Activated CD8-positive, alpha-beta memory T cell treated with anti-CD3 and anti-CD28 coated beads for 24 hours (primary cell): ENCODE measurements at regions not wholly inside any gene's neighbourhood (a gene's known extent, or its start where the extent isn't known, plus 50 kb on each side); places are given as distances from the start of the nearest gene placed in this dataset.

Experiments
- DNase-seq: peaks from one replicate; pipeline ENCODE4 v3.0.0-alpha.2; 2020

- no peak for DNase-seq
Observed at GRCh38 chr7:18262058-18262457, 233.5 kb upstream of the HDAC9 start.

DNA sequence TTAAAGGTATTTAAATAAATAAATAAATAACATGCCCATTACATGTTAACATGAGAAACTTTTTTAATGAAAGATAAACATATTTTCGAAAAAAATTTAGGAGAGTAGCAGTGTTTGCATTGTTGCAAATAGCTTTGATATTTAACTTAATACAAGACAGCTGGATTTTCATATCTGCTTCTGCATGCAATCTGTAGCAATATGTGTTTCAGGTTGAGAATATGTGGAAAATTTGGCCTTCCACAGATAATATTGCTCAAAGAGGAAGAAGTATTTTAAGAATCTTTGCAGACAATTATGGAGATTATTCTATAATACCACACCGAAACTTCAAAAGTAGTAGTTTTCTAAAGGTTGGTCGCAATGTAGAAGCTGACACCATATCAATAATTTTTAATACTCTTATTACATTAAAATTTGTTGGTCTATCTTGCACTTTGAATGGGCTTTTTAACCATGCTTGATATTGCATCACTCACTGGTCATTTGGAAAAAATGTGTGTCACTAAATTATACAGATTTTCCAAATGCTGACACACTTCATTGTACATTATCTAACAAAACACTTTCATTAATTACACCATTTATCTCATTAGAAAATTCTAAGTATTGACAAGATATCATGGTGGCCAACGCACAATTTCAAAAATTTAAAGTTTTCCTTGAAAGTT, 229.8 kb upstream of the HDAC9 start:
- DNase-seq, result no peak

DNA sequence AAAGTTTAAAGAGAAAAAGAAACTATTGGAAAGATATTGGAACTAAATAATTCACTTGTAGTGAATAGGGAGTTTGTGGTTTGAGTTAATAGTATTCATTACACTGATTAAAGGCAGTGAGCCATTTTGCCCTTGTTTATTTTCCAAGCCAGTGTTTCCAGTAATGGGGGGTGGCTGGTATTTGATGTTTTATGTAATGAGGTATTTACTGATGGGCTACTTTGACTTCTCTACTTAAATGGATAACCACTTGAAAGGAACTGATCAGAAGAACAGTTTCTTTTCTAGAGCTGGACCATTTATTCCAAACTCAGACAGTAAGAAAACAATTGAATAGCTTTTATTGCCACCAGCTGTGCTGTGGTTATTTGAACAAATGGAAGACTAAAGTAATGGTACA, 227.0 kb upstream of the HDAC9 start:
- no peak for DNase-seq

- no peak for DNase-seq
Observed at GRCh38 chr7:18276380-18276779, 219.2 kb upstream of the HDAC9 start.

DNA sequence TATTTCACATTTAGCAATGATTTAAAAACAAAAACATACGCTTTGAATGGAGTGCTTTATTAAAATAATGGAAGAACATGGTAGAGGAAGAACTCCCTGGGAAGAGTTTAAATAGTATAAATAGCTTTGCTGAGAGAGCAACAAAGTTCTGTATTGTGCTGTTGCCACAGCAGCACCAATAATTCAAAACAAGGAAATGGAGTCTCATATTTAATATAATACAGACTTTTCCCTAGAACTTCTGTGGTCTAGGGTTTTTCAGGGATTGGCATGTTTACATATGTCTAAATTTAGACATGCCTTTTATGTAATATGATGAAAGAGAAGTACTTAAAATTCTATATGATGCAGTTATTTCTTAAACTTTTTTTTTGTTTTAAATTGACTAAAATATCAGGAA, 217.2 kb upstream of the HDAC9 start:
- no peak for DNase-seq

DNA sequence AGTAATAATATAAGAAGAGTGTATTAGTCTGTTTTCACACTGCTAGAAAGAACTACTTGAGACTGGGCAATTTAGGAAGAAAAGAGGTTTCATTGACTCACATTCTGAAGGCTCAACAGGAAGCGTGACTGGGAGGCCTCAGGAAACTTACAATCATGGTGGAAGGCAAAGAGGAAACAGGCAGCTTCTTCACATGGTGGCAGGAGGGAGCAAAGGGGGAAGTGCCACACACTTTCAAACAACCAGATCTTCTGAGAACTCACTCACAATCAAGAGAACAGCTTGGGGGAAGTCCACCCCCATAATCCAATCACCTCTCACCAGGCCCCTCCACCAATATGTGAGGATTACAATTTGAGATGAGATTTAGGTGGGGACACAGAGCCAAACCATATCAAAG, 212.5 kb upstream of the HDAC9 start:
- DNase-seq, result no peak

- no peak for DNase-seq
Observed at GRCh38 chr7:18287482-18287881, 208.1 kb upstream of the HDAC9 start.

DNA sequence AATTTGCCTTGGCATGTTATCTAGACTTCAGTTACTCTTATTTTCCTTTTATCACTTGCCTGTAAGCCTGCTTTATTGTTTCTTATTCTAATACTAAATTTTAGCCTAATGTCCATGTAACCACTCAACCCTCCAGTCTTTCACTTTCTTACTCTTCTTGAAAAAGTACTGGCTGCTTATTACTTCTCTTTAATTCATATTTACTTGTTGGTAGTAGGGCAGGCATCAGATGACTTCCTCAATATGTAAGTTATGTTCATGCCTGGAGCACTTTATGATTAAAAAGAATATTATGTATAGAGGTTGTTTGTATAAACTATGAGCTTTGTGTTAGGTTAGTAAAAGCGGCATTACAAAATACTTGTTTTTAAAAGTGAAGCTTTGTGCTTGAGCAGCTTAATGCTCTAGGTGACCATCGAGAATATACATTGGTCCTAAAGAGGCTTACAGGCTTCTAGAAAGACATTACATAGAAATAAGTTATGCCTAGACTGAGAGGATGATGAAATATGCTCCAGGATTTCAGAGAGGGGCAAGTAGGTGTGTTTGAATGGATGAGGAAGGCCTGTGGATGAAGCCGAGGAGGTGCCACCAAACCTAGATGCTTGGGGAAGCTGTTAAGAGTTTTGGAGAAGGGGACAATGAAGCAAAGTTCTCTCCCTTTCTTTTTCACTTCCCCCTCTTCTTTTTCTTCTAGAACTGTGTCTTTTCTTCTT, 207.1 kb upstream of the HDAC9 start:
- DNase-seq, result no peak

GRCh38 chr7:18289788-18290187, 205.8 kb upstream of the HDAC9 start:
- DNase-seq, result no peak

DNA sequence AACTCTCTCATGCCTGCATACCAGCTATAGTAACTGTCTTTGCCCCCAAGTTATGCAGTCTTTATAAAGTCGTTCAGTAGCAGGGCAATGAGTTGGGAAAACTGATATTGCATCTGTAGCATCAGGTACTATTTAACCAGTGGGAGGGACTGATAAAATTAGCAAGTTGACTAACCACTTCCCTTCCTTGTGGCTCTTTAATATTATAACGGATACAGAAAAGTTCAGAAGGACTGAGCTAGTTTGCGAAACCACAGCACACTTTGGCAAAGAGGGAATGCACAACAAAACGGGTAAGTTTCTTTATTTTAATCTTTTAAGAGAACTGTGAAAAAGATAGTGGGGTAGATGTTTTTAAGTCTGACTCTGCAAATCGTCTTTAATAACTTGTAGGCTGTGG, 205.3 kb upstream of the HDAC9 start:
- DNase-seq, result no peak

DNA sequence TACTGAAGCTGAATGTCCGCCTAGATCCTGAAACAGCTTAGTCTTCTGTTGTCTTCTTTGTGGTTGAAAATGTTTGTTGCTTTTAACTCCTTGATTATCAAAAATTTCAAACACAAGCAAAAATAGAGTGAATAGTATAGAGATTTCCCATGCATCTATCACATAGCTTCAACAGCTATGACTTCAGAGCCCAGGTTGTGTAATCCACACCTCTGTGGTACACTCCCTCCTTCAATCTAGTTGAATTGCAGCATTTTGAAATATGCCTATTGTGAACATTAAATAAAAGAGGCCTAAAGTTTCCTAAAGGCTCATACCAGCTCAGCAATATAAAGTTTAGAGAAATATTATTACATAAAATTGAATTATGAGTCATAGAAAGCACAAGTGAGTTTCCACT, 204.7 kb upstream of the HDAC9 start:
- DNase-seq, result no peak

DNA sequence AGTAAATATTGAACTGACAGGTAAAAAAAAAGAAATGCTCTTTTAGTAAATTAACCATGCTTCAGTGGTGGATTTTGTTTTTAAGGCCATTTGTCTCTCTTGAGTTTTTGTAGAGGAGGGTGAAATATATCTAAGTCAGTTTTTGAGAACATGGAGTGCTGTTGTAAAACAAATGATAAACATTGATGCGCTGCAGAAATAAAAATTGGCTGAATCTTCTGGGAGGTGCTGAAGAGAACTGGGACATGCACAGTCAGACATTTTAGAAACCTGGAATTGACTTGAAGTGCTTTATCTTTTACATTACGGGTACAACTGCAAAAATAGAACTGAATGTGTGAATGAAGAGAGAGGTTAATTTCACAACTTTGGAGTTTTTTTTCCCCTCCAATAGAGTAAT, 203.0 kb upstream of the HDAC9 start:
- DNase-seq, result no peak

DNA sequence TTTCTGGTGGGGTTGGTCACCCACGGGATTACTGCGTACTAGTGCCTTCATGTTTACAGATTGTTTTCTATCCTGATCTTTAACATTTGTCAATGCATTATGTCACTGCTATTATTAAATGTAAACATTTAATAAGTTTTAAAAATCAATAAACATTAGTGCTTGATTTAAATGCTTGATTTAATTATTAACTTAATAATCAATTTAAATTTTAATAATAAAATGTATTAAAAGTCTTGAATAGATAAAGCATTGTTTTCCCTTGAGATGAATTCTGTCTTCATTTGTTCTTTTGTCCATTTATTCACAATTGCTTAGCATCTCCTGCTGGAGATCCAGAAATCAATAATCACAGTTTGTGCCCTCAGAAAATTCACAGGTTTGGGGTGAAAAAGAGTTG, 201.8 kb upstream of the HDAC9 start:
- DNase-seq, result no peak

GRCh38 chr7:18294411-18294810, 201.1 kb upstream of the HDAC9 start:
- no peak for DNase-seq

GRCh38 chr7:18295781-18296423, 199.6 kb upstream of the HDAC9 start:
- no peak for DNase-seq

GRCh38 chr7:18302097-18302496, 193.5 kb upstream of the HDAC9 start:
- no peak for DNase-seq

DNA sequence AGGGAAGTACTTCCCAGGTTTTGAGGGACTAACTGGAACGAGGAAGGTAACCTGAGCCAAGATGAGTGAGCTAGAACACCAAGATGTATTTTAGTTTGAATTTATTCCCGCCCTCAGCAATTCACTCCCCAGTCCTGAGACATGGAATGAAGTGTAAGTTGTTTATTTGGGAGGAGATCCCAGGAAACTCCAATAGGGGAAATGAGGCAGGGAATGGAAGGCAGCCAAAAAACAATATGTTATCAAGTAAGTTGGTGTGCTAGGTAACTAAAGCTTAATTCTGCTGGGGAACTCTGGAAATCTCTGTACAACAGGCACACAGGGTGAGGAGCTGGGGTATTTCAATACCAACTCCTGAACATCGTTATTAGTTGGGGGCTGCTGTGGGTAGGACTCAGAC, 189.7 kb upstream of the HDAC9 start:
- DNase-seq, result no peak

- DNase-seq, result no peak
Observed at GRCh38 chr7:18306696-18307095, 188.9 kb upstream of the HDAC9 start.

- no peak for DNase-seq
Observed at GRCh38 chr7:18308938-18309337, 186.6 kb upstream of the HDAC9 start.

- DNase-seq, result no peak
Observed at GRCh38 chr7:18312482-18312881, 183.1 kb upstream of the HDAC9 start.

- DNase-seq, result no peak
Observed at GRCh38 chr7:18313965-18314364, 181.6 kb upstream of the HDAC9 start.

GRCh38 chr7:18315241-18315640, 180.3 kb upstream of the HDAC9 start:
- no peak for DNase-seq

DNA sequence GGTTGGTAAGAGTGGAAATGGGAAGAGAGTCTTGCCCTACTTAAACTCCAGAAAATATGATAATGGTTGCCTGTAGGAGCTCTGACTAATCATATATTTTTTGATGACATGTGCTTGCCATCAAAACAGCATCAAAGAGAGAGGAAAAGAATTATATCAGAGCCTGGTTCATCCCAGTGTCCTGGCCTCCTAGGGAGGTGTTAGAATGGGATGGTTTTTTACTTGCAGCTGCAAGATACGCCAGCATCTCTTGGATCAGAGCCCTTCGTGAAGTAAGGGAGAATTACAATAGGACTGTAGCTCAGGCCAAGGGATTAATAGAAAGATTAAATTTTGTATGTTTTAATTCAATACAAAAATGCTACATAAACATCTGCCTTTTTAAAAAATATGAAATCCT, 177.6 kb upstream of the HDAC9 start:
- DNase-seq, result no peak

GRCh38 chr7:18320422-18320821, 175.1 kb upstream of the HDAC9 start:
- DNase-seq, result no peak
